NT2/D1 (cell line): ENCODE measurements at regions not wholly inside any gene's neighbourhood (a gene's known extent, or its start where the extent isn't known, plus 50 kb on each side); places are given as distances from the start of the nearest gene placed in this dataset.

Experiments
- DNase-seq: peaks from one replicate; pipeline ENCODE4 v3.0.0-alpha.2; 2011; ENCODE audit warnings: low read depth, low spot score
- H3K27me3 ChIP-seq: 2 replicates; pipeline ENCODE4 v1.6.0; 2011; ENCODE audit warnings: mild to moderate bottlenecking; ENCODE audit not compliant: insufficient read length, insufficient read depth
- H3K36me3 ChIP-seq: 2 replicates; pipeline ENCODE4 v1.6.1; 2011; ENCODE audit warnings: mild to moderate bottlenecking, low read length, mixed read lengths; ENCODE audit not compliant: insufficient read depth, insufficient read length
- H3K4me1 ChIP-seq: 2 replicates; pipeline ENCODE4 v1.5.1; 2011; ENCODE audit not compliant: insufficient read depth, insufficient read length
- H3K4me3 ChIP-seq: 2 replicates; pipeline ENCODE4 v1.5.1; 2011; ENCODE audit warnings: low read depth; ENCODE audit not compliant: insufficient read length
- H3K9ac ChIP-seq: 2 replicates; pipeline ENCODE4 v1.6.0; 2011; ENCODE audit warnings: low read depth; ENCODE audit not compliant: insufficient read length
- H3K9me3 ChIP-seq: 2 replicates; pipeline ENCODE4 v1.5.1; 2011; ENCODE audit warnings: mild to moderate bottlenecking, low read length; ENCODE audit not compliant: insufficient read depth
- SUZ12 ChIP-seq: IDR thresholded peaks from 2 replicates; pipeline ENCODE4 v1.6.1; 2011; ENCODE audit not compliant: insufficient read length, insufficient read depth; ENCODE audit errors: extremely low read depth
- YY1 ChIP-seq: IDR thresholded peaks from 2 replicates; pipeline ENCODE4 v1.6.1; 2011; ENCODE audit not compliant: insufficient read length, insufficient read depth
- ZNF274 ChIP-seq: IDR thresholded peaks from 2 replicates; pipeline ENCODE4 v1.6.1; 2011; ENCODE audit warnings: mild to moderate bottlenecking, low read depth, low read length

DNA sequence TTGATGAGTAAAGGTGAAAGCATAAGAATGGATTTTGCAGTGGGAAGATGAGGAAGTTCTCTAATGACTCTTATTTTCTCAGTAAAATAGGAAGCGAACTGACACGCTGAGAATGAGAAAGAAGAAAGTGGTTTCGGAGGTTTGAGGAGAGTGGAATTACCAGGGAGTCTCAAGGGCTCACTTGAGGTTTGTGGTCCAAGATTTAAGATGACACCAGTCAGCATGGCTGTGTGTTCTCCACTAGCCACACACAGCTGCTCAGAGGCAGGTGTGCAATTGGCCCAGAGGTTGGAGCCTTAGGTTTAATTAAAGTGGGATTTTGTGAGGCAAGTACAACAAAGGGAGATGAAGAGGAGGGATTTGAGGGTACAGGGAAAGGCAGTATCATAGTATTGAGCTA lies 99.6 kb upstream of the NBEA start:
- Histone ChIP-seq H3K4me3 (no peak overlapping the region), H3K36me3 (no peaks in the 10 kb centered on the region), H3K9me3 (no peaks in the 10 kb centered on the region), H3K9ac (no peak overlapping the region), H3K27me3 (no peaks in the 10 kb centered on the region), H3K4me1 (no peaks in the 10 kb centered on the region)
- no peak for DNase-seq
- TF ChIP-seq YY1 (no peak), ZNF274 (no peak), SUZ12 (no peak)

DNA sequence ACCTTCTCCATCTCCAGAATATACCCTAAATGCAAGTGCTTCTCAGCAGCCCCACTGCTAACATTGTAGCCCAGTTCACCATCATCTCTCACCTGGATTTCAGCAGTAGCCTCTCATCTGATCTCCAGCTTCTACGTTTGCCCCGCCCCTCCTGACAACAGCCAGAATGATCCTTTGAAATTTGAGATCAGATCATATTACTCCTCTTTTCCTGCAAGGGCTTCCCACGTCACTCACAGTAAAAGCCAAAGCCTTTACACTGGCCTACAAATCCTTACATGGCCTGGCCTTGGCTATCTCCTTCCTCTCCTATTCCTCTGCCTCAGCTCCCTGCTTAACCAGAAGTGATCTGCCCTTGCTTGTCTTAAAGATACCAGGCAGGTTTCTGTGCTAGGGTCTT lies 94.3 kb upstream of the NBEA start:
- no peak overlapping the region for H3K4me3 ChIP-seq
- no peak overlapping the region for H3K9ac ChIP-seq
- H3K9me3 ChIP-seq, result no peaks in the 10 kb centered on the region
- DNase-seq, result no peak
- no peaks in the 10 kb centered on the region for H3K4me1 ChIP-seq
- TF ChIP-seq ZNF274 (no peak), YY1 (no peak), SUZ12 (no peak)
- no peaks in the 10 kb centered on the region for H3K36me3 ChIP-seq
- H3K27me3 ChIP-seq, result no peaks in the 10 kb centered on the region

DNA sequence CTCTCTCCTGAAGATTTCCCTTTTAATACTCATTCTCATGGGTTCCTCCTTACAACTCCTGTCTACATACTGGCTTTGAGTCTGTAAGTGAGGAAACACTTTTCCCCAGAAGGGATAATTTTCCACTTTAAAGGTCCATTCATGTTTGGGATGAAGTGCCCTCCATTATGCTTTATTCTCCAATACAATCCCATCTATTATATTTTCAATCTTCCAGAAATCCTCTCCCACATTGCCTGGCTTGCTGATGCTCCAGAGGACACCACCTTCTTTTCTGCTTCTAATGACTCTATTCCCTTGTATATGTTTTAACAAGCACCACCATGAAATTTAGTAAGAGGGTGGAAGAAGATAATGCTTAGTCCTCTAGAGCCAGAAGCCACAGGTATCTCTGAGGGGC lies 92.7 kb upstream of the NBEA start:
- H3K4me3 ChIP-seq, result no peak overlapping the region
- H3K9ac ChIP-seq, result no peak overlapping the region
- H3K4me1 ChIP-seq, result no peaks in the 10 kb centered on the region
- no peaks in the 10 kb centered on the region for H3K9me3 ChIP-seq
- DNase-seq, result no peak
- TF ChIP-seq YY1 (no peak), ZNF274 (no peak), SUZ12 (no peak)
- no peaks in the 10 kb centered on the region for H3K36me3 ChIP-seq
- H3K27me3 ChIP-seq, result no peaks in the 10 kb centered on the region

DNA sequence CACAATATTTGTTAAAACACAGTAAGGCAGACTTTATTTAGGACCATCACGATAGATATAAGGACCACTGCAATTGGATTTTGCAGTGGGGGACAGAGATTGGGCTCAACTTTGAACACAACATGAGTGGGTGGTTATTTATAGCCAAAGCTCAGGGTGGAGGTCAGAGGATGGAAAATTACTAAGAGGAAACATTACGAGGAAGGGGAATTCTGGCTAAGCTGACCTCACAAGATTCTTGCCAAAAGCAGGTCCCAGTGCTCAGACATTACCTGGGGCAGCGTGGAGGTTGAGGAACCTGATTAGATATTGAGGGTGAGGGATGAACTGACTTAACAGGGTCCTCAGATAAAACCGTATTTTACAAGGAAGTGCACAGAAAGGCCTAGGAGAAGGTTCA lies 88.9 kb upstream of the NBEA start:
- Histone ChIP-seq H3K36me3 (no peaks in the 10 kb centered on the region), H3K9me3 (no peaks in the 10 kb centered on the region), H3K9ac (no peak overlapping the region), H3K4me1 (no peaks in the 10 kb centered on the region), H3K4me3 (no peak overlapping the region), H3K27me3 (no peaks in the 10 kb centered on the region)
- TF ChIP-seq ZNF274, result no peak
- no peak for TF ChIP-seq SUZ12
- TF ChIP-seq YY1, result no peak
- no peak for DNase-seq

DNA sequence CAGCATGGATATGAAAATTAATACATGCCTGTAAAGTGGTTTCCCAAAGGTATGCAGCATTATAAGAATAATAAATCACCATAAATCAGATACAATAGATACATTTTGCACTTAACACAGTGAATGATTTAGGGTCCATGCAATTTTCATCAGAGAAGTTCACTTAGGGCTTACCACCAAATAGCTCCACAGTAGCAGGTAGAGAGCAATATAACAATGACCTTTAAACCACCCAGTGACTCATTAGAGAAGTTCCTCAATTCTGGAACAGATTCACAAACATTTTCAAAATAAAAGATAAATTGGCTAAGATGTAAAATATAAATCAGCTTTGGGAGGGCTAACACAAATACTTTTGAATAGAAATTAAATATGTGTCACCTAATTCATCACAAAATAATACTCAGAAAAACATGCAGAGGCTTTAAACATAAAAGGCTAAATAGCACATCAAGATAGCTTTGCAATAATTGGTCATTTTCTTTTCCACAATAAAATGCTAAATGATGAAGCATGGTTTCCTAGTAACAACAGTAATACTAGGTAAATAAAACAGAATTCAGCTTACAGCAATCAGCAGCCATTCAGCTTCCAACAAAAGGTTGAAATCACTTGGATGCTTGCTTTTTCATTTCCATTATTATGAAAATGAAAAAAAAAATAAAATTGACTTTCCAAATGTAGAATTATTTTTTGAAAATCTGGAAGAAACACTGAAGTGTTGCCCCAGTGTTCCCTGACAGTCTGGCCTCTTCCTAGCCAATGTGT lies 84.3 kb upstream of the NBEA start:
- TF ChIP-seq ZNF274 (no peak), YY1 (no peak), SUZ12 (no peak)
- DNase-seq, result no peak

DNA sequence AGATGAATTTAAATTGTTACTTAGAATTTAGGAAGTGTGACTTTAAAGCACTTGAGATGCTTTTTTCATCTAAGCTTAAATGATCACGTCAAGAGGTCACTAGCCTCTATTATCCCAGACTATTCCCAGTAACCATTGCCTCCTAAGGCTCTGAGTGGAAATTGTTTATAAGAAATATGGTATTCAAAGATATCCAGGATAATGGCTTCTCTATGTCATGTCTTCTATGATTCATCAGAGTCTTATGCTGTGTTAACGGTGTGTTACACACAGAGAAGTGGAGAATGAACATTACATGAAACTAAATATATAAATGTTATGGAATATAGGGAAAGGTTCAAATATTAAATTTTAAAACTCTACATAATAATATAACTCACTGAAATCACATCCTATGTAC lies 79.8 kb upstream of the NBEA start:
- H3K9ac ChIP-seq, result no peak overlapping the region
- no peak overlapping the region for H3K4me3 ChIP-seq
- DNase-seq, result no peak
- TF ChIP-seq SUZ12 (no peak), YY1 (no peak), ZNF274 (no peak)
- H3K4me1 ChIP-seq, result no peaks in the 10 kb centered on the region
- no peaks in the 10 kb centered on the region for H3K36me3 ChIP-seq
- no peaks in the 10 kb centered on the region for H3K9me3 ChIP-seq
- no peaks in the 10 kb centered on the region for H3K27me3 ChIP-seq

More for the DNA sequence above, 84.3 kb upstream of the NBEA start:
- no peaks in the 10 kb centered on the region for H3K9me3 ChIP-seq
- H3K27me3 ChIP-seq, result no peaks in the 10 kb centered on the region
- H3K36me3 ChIP-seq, result no peaks in the 10 kb centered on the region
- no peak overlapping the region for H3K9ac ChIP-seq
- H3K4me3 ChIP-seq, result no peak overlapping the region
- H3K4me1 ChIP-seq, result no peaks in the 10 kb centered on the region

DNA sequence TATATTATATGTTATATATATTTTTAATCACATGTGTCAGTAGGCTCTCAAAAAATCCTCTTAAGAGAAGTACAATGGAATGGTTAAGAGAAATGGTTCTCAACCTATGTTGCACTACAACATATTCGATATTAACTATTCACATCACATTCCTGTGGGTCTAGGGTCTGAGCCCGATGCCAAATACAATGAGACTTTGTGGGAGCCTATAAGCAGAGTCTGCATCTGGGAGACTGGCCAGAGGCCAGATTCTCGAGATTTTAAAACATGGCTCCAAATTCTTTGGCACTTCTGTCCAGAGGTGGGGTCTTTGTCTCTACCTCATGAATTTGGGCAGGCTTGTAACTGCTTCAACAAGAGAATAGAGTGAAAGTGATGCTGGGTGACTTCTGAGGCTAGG lies 79.4 kb upstream of the NBEA start:
- no peaks in the 10 kb centered on the region for H3K27me3 ChIP-seq
- H3K9ac ChIP-seq, result no peak overlapping the region
- no peaks in the 10 kb centered on the region for H3K9me3 ChIP-seq
- TF ChIP-seq ZNF274, result no peak
- TF ChIP-seq YY1, result no peak
- TF ChIP-seq SUZ12, result no peak
- H3K4me3 ChIP-seq, result no peak overlapping the region
- DNase-seq, result no peak
- H3K4me1 ChIP-seq, result no peaks in the 10 kb centered on the region
- no peaks in the 10 kb centered on the region for H3K36me3 ChIP-seq

DNA sequence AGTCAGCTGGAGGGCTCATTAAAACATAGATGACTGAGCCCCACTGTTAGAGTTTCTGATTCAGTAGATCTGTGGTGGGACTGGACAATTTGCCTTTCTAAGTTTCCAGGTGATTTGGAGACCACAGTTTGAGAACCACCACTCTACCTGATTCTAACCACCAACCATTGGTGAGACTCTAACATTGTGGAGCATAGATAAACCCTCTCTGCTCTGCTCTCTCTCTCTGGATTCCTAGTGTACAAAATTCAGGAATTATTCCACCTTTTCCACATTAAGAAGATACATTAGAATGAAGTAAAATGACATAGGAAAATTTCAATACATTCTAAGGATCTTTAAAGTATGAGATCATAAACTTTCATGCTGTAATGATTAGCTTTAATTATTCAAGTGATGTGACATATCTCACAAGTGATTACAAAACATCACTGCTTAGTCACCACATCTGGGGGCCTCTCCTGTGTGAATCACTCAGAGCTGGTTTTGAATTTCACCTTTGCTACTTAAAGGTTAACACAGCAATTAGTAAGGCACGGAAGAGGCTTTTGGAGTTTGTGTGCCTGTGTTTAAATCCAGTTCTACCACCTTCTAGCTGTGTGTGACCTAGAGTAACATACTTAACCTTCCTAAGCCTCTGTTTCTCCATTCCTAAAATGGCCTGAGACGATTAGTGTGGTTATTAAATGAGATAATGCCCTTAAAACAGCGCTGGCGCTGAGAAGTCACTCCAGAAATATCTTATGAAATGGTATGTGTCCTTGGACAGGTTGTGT lies 78.5 kb upstream of the NBEA start:
- Histone ChIP-seq H3K36me3 (no peaks in the 10 kb centered on the region), H3K27me3 (no peaks in the 10 kb centered on the region), H3K4me3 (no peak overlapping the region), H3K9me3 (no peaks in the 10 kb centered on the region), H3K9ac (no peak overlapping the region), H3K4me1 (no peaks in the 10 kb centered on the region)
- TF ChIP-seq SUZ12 (no peak), YY1 (no peak)
- no peak for DNase-seq
